ENCODE measurements at regions not wholly inside any gene's neighbourhood (a gene's known extent, or its start where the extent isn't known, plus 50 kb on each side); places are given as distances from the start of the nearest gene placed in this dataset.
A peak's percentile ranks its signal among the peaks of the same experiment; 100 is the strongest.

DNA sequence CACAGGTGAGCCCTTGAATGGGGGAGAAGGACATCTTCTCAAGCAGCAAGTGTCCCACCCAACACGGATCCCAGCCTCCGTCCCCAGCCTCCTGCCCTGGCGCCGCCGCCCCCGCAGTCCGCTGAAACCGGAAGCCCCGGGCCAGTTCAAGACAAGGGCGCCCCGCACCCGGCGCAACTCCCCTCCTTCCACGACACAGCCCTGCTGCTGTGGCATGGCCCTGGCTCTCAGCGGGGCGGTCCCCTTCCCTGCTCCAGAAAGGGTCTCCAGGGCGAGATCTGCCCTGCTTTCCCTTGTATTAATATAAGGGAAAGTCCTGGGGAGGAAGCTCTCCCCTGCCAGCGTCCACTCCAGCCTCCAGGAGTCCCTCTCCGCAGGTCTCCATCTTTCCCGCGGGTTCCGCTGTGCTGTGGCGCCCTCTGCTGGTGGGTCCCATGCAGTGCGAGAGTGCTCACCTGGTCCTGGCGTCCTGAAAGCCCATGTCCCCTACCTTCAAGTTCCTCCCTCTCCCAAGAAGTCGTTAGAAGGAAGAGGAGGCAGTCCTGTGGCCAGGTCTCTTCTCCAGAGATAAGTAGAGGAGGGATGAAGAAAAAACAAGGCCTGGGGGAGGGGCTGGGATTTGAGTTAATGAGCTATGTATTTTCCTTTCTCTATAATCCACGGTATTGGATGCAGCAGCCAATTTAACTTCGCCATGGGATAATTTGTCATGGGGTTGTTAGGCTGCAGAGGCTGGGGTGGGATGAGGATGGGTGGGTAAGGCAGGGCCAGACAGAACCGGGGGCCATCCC, 176.0 kb downstream of the SMAD2 start:
- TF ChIP-seq CTCF (IDR thresholded peaks at IDR 0.05) (peak; percentile 31 to 78 (median 67)), POLR2A (IDR thresholded peaks at IDR 0.05) (no peak)

Measured in right lobe of liver (tissue), 4 donors.